ENCODE measurements at regions not wholly inside any gene's neighbourhood (a gene's known extent, or its start where the extent isn't known, plus 50 kb on each side); places are given as distances from the start of the nearest gene placed in this dataset.
A peak's percentile ranks its signal among the peaks of the same experiment; 100 is the strongest.

GRCh38 chr11:129324533-129325175, 51.0 kb upstream of the BARX2 start:
- in situ Hi-C loops (cut with MboI; ENCODE audit: low pct_unique_long_range_greater_than_20kb, low sequenced_read_pairs), result loop anchor here (25.0 kb wide), 1 partner anchor 212 kb away; no protein-coding TSS in a partner anchor
- DNase-seq, result no peak

DNA sequence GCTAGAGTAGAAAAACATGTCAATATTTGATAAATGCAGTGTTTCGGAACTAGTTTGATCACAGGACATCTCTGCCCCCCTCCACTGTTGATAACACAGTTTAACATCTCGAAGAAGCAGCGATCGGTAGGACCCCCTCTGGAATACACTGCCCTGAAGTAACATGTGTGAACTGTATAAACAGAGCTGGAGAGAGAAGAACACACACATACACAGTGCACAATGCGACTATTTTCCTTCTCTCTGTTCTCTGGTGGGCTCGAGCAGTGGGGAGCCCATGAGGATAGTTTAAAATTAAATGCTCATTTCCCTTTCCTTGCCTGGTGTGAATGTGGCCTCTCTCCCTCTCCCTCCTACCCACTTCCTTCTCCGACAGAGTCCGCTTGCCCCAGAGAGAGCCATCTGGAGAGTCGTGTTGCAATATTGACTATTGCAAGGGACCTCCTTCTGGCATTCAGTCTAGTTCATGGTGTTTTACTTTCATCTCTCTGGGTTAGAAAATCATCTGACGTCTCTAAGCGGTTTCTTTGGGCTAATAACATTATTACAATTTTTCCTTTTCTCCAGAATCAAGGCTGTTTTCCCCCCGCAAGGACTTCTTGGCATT, 51.6 kb upstream of the BARX2 start:
- in situ Hi-C loops (cut with MboI; ENCODE audit: low pct_unique_long_range_greater_than_20kb, low sequenced_read_pairs), result no loop called here
- DNase-seq, result peak; percentile 77

DNA sequence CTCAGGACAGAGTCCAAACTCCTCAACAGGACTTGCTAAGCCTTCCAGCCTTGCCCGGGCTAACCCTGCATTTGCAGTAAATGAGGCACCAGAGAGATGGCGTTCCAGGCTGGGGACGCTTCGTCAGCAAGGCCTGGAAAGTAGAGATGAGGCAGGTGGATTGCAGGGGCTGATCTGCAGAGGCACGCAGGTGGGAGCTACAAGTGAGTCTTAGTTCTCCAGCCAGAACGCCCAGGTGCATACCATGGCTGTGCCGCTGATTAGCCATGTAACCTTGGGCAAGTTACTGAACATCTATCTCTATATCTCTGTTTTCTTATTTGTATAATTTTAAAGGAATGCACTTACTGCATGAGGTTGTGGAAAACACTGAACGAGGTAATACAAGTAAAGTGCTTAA, 52.7 kb upstream of the BARX2 start:
- DNase-seq, result no peak

DNA sequence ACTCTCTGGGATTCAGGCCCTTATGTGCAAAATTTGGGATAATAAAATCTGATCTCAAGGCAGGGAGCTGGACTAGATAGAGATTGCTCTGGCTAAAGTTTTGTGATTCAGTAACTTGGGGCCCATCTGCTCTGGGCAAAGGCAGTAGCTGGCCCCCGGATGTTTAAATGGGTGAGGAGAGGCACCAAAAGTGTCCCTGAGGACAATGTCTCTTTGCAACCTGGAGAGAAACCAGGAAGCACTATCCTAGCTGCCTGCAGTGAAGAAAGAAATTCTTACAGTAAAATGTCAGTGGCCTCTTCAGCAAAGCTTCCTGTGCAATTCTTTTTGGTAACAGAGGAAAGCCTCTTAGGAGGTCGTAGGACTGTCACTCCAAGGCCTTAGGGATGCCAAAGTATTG, 54.6 kb upstream of the BARX2 start:
- DNase-seq, result no peak
- in situ Hi-C loops (cut with MboI; ENCODE audit: low pct_unique_long_range_greater_than_20kb, low sequenced_read_pairs), result no loop called here

More for the DNA sequence above, 52.7 kb upstream of the BARX2 start:
- in situ Hi-C loops (cut with MboI; ENCODE audit: low pct_unique_long_range_greater_than_20kb, low sequenced_read_pairs), result no loop called here

DNA sequence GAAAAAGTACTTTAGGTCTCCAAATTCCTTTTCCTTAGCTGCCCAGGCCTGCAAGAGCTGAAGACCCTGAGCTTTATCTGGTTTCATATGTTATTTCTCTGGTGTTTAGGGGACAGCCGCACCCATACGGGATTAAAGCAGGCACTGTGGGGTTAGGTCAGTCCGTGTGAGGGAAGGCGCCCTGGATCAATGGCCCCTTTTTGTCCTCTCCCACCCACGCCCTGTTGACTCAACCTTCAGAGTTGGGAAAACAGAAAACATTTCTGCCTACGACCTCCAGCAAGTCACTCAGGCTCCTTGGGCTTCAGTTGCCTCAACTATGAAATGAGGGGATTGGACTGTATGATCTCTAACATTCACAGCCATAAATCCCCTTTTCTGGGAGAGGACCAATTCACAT, 55.2 kb upstream of the BARX2 start:
- in situ Hi-C loops (cut with MboI; ENCODE audit: low pct_unique_long_range_greater_than_20kb, low sequenced_read_pairs), result no loop called here
- DNase-seq, result no peak

- in situ Hi-C loops (cut with MboI; ENCODE audit: low pct_unique_long_range_greater_than_20kb, low sequenced_read_pairs), result no loop called here
- DNase-seq, result no peak
These were observed 55.9 kb upstream of the BARX2 start for GRCh38 chr11:129319751-129320150.

- in situ Hi-C loops (cut with MboI; ENCODE audit: low pct_unique_long_range_greater_than_20kb, low sequenced_read_pairs), result no loop called here
- DNase-seq, result no peak
These were observed 56.4 kb upstream of the BARX2 start for GRCh38 chr11:129319201-129319600.

DNA sequence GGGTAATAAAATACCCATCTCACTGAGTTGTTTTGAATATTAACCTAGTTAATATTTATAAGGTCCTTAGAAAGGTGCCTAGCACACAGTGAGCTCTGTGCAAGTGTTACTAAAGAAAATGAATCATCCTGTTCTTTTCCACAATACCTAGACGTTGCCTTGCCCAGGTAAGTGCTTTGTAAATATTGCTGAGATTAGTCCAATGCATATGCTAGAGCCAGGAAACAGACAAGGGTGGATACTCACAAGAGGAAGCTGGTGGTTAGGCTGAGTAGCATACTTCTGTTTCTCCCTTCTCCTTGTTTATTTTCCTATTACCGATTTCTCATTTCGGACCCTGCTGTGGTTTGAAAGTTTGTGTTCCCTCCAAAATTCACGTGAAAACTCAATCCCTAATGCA, 58.1 kb upstream of the BARX2 start:
- in situ Hi-C loops (cut with MboI; ENCODE audit: low pct_unique_long_range_greater_than_20kb, low sequenced_read_pairs), result no loop called here
- peak; percentile 38 for DNase-seq

DNA sequence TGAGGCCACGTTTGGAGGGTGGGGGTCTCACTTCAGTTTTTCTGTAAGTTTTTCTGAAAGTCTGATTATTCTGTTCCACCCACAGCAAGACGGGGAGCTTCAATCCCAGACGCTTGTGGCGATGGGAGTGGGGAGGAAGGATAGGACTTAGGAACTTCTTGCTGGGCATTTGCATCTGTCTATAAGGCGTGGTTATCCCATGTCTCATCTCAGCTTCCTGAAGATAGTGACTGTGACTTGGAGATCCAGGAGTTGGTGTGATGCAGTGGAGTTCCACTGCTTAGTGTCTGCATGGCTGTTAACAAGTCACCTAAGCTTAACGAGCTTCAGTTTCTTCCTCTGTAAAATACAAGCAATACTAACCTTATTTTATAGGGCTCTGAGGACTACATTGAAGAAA, 58.9 kb upstream of the BARX2 start:
- in situ Hi-C loops (cut with MboI; ENCODE audit: low pct_unique_long_range_greater_than_20kb, low sequenced_read_pairs), result no loop called here
- no peak for DNase-seq

DNA sequence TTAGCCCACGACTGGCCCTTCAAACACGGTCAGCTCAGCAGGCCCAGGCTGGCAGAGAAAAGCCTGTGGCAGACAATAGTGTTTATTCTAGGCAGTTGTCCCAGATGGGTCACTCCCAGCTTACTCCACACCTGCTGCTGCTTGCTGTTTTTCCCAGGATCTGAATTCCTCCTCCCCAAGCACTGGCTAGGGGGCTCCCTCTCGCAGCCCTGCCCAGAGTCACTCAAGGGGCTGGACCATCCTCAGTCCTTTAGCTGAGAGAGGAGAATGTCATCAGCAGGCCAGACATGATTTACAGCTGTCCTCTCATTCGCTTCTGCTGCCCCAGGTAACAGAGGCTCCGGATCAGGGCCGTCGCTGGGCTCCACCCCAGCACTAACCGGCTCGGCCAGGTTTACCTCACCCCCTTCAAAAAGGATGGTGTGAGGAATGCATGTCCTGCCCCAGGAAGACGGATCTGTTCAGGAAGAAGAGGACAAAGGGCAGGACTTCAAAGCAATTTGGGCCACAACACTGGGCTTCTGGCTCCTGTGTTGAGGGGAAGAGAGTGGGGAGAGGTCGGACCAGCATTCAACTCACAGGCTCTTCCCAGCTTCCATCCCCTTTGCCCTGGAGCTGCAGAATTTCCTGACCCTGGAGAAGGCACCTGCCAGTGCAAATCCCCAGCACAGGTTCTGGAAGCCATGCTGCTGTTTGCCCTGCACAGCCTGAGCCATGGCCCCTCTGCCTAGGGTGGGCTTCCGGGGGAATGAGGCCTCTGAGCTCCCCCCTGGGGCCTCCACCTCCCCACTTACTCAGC, 59.7 kb upstream of the BARX2 start:
- DNase-seq, result no peak
- in situ Hi-C loops (cut with MboI; ENCODE audit: low pct_unique_long_range_greater_than_20kb, low sequenced_read_pairs), result no loop called here

GRCh38 chr11:129314371-129314770, 61.3 kb upstream of the BARX2 start:
- in situ Hi-C loops (cut with MboI; ENCODE audit: low pct_unique_long_range_greater_than_20kb, low sequenced_read_pairs), result no loop called here
- DNase-seq, result peak; percentile 64

GRCh38 chr11:129313541-129314297, 61.9 kb upstream of the BARX2 start:
- in situ Hi-C loops (cut with MboI; ENCODE audit: low pct_unique_long_range_greater_than_20kb, low sequenced_read_pairs), result no loop called here
- no peak for DNase-seq

DNA sequence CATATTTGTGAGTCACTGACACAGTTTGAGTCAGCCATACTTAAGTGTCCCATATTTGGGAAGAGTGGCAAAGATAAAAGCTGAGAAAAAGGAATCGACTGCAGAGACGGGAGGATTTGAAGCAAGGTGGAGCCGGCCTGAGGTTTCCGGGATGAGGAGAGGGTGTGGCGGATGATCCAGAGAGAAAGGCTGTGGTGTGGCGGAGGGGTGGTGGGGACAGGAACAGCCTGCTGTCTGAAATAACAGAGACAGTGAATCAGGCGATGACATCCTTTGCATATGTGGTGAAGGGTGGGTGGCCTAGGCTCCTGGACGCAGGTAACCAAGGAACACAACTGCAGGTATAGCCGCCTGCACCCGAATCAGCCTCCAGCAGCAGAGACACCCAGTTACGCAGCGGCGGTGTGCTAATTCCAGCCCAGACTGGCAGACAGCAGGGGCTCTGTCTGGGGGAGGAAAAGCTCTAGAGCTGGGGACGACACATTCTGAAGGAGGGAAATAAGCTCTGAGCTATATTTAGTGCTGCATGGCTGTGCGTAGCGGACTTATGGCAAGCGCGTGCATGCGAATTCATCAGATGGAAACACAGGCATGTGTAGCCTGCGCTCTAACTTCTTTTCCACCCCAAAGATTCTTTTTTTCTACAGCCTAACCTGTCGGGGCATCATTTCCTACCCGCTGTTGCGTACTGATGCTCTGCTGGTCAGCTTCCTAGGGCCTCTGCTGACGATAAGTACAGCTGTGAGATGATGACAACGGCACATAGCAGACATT, 62.7 kb upstream of the BARX2 start:
- DNase-seq, result no peak
- in situ Hi-C loops (cut with MboI; ENCODE audit: low pct_unique_long_range_greater_than_20kb, low sequenced_read_pairs), result no loop called here

DNA sequence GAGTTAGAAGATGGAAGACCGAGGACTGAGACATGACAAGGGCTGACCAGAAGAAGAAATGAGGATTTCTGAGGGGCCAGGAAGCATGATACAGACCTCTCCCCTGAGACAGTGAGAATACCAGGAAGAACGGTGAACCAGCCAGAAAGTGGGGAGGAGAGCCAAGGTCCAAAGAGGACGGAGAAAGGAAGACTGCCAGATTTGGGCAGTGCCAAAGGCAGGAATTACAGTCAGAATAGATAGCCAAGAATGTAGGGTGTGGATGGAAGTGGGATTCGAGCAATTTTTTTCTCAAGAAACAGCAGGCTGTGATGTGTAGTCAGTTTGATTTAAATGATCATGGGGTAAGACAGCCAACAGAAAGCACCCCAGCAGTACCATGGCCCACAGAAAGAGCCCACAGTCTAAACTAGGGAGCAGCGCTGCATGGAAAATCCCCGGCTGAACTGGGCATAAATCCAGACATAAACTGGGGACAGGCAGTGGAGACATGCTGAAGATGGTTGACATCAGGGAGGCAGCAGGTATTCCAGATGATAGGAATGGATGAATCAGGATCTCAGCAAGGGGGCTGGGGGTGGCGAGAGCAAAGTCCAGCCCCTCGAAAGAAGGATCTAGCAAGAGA, 67.3 kb upstream of the BARX2 start:
- DNase-seq, result no peak
- in situ Hi-C loops (cut with MboI; ENCODE audit: low pct_unique_long_range_greater_than_20kb, low sequenced_read_pairs), result no loop called here

- in situ Hi-C loops (cut with MboI; ENCODE audit: low pct_unique_long_range_greater_than_20kb, low sequenced_read_pairs), result no loop called here
- no peak for DNase-seq
These were observed 68.5 kb upstream of the BARX2 start for GRCh38 chr11:129307162-129307561.

DNA sequence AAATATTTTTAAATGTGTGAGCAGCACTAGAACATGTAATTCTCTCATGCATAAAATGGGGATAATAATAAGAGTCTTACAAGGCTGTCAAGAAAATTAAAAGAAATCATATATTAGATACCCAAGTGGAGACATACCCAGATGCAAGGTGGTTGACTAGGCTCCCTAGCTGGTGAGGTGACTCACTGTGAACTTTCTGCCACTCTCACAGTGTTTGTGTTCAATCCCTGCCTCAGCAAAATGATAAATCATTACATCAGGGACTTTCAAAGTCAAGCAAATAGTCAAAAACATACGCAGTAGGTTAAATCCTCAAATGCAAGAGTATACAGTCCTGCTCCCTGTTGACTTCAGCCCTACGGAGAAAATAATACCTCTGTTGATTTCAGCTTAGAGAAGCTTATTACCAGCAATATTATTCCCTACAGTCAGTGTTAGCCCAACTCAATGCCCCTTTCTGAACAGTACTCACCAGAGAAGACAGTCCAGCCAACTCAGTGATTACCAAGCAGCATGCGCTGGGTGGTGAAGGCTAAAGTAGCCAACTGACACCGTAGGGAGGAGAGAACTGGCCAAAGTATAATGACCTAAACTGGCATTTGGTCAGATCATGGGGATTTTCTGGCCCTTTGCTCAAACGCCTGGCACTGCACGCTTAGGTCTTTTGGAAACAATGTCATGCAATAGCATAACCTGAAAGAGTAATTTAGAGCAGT, 73.1 kb upstream of the BARX2 start:
- in situ Hi-C loops (cut with MboI; ENCODE audit: low pct_unique_long_range_greater_than_20kb, low sequenced_read_pairs), result no loop called here

DNA sequence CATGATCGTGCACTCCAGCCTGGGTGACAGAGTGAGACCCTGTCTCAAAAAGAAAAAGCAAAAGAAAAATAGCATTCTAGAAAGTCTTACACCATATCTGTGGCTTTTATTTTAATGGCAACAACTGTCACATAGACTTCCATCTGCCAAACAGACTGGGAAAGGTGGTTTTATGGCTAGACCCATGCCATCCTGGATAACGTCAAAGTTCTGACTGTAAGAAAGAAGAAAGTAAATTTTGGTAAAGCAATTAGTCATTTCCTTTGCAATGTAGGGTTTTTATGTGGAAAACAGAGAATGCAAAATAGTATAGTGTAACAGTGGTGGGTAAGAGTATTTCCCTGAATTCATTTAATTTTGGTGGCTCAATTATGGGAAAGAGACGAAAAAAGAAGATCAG, 75.5 kb upstream of the BARX2 start:
- no peak for DNase-seq
- in situ Hi-C loops (cut with MboI; ENCODE audit: low pct_unique_long_range_greater_than_20kb, low sequenced_read_pairs), result no loop called here

More for the DNA sequence above, 73.1 kb upstream of the BARX2 start:
- no peak for DNase-seq

DNA sequence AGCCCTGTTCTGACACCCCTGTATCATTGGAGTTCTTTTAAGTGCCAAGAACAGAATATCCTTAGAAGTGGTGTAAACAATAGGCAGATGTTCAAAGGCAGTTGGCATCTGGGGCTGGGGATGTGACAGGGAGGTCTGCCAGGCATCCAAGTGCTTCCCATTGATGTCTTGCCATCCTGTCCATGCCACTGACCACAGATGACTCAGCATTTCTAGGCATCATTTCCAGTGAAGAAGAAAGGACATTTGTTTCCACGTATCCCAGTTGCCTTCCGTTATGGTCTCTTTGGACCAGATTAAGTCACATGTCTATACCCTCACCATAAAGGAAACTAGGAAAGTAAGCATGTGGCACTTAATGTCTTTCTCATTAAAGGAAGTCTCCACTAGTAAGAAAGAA, 76.7 kb upstream of the BARX2 start:
- in situ Hi-C loops (cut with MboI; ENCODE audit: low pct_unique_long_range_greater_than_20kb, low sequenced_read_pairs), result no loop called here
- DNase-seq, result no peak

Measured in KBM-7 (cell line).